Heart left ventricle (tissue), 16 donors: ENCODE measurements at regions not wholly inside any gene's neighbourhood (a gene's known extent, or its start where the extent isn't known, plus 50 kb on each side); places are given as distances from the start of the nearest gene placed in this dataset.

ENCODE experiments used
- ATAC-seq, 4 donors: fragments of 200-7000 bp; cut with Tn5 transposase; one replicate each; pipeline ENCODE4 v1.9.1; 2020 to 2022; ENCODE audit warnings: moderate library complexity in 4 of 4, mild to moderate bottlenecking in 3 of 4, moderate number of reproducible peaks in 1 of 4
- DNase-seq, 5 donors: peaks; one replicate each; pipeline ENCODE4 v3.0.0-alpha.2; 2020
- H3K27ac ChIP-seq, 12 donors: fragments of 200-600 bp; sonication (generic) in 4 of 12; one replicate each; pipeline versions ENCODE4 v1.5.0 to v1.8.0; 2016 to 2022; ENCODE audit warnings: mild to moderate bottlenecking in 2 of 12
- H3K27me3 ChIP-seq, 9 donors: fragments of 200-600 bp; sonication (generic) in 2 of 9; one replicate each; pipeline versions ENCODE4 v1.5.1 to v1.8.0; 2016 to 2022; ENCODE audit warnings: mild to moderate bottlenecking in 3 of 9
- H3K36me3 ChIP-seq, 9 donors: fragments of 200-600 bp; sonication (generic) in 2 of 9; one replicate each; pipeline versions ENCODE4 v1.5.0 to v1.8.0; 2018 to 2022; ENCODE audit warnings: mild to moderate bottlenecking in 2 of 9
- H3K4me1 ChIP-seq, 12 donors: fragments of 200-600 bp; sonication (generic) in 4 of 12; one replicate each; pipeline versions ENCODE4 v1.5.0 to v1.8.0; 2016 to 2022; ENCODE audit warnings: mild to moderate bottlenecking in 3 of 12
- H3K4me3 ChIP-seq, 12 donors: fragments of 200-600 bp; sonication (generic) in 4 of 12; one replicate each; pipeline versions ENCODE4 v1.5.0 to v1.8.0; 2017 to 2022; ENCODE audit warnings: mild to moderate bottlenecking in 9 of 12, moderate library complexity in 4 of 12
- H3K9me3 ChIP-seq, 12 donors: fragments of 200-600 bp; sonication (generic) in 4 of 12; one replicate each; pipeline versions ENCODE4 v1.5.0 to v1.8.0; 2016 to 2022; ENCODE audit warnings: mild to moderate bottlenecking in 1 of 12
- CTCF ChIP-seq, 12 donors: fragments of 200-600 bp; sonication (generic) in 4 of 12; IDR thresholded peaks; one replicate each; pipeline versions ENCODE4 v1.5.0 to v1.8.0; 2018 to 2022; ENCODE audit warnings: antibody characterized with exemption in 12 of 12, mild to moderate bottlenecking in 5 of 12
- POLR2A ChIP-seq, 2 donors: fragments of 450-650 bp; IDR thresholded peaks; one replicate each; pipeline ENCODE4 v1.6.1; 2017; ENCODE audit warnings: antibody characterized with exemption in 2 of 2, mild to moderate bottlenecking in 2 of 2, moderate library complexity in 2 of 2
- WGBS, 4 donors: extraction: QIAGEN DNeasy Blood & Tissue Kit in 2 of 4; methylation state at CpG; one replicate each; pipeline versions ENCODE4 v1.1.5 to v1.1.7; 2013 to 2018; 5-methylcytosine and 5-hydroxymethylcytosine counted together
- intact Hi-C, 10 donors: fragments of 100-400 bp; cut with DNase I; formaldehyde crosslinking; loops; one replicate each; pipeline versions ENCODE4 v1.11.1 to v1.14.2; 2022
- donor health status: ischemic (EF 13 %, LVEDD 7.1; RV severe dilation, severe dysfunction).
- donor health status: healthy with polysubstance abuse.
- donor health status: DM: no; HTN: yes; CAD: no.
- donor health status: DM: no; HTN: no; CAD: no.
- donor health status: ischemic (EF 25% LVEDD 6.9; RV normal size, moderate dysfunction).
- donor health status: ischemic (EF 25% LVEDD 5.7; RV mildly dilated, moderate dysfunction).
- donor health status: healthy.
- donor health status: DM: yes; HTN: yes; CAD: no.
- donor health status: ischemic (EF 35%, LVEDD 5.7; RV mildly dilated, moderate dysfunction).
- donor health status: nonischemic (EF 11% LVEDD 7.7; RV severe dilation, severe dysfunction).
- donor health status: DM: yes; HTN: yes; CAD: no.
- donor health status: PGD.
- donor health status: ischemic (EF 29% LVEDD 5.4; RV normal size, mild dysfunction).
- donor health status: nonischemic (EF 23%, LVEDD 6.1; RV moderate dilation, normal function).

DNA sequence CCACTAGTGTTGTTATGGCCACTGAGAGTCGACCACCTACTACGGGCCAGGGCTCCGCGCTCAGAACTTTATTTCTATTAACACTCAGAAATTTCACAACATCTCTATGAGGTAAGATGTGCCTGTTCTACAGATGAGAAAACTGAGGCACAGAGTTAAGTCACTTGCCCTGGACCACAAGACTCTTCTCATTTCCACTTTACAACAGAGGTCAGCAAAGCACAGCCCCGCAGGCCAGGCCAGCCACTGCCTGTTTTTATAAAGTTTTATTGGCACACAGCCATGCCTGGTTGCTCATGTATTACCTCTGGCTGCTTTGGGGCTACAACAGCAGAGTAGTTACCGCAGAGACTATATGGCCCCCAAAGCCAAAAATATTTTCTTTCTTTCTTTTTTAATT lies 503.6 kb downstream of the SHQ1 start:
- H3K27me3 ChIP-seq = no peaks in the 10 kb centered on the region
- intact Hi-C loops = no loop called here
- no peak for DNase-seq
- 79 to 97% (median 85%) methylated on average over 6 of the region's 6 CpGs for WGBS, 4 donors
- no peak for ATAC-seq
- TF ChIP-seq CTCF (IDR thresholded peaks at IDR 0.05) (no peak), POLR2A (IDR thresholded peaks at IDR 0.05) (no peak)
- H3K4me1 ChIP-seq = peaks cover 0 to 38% (median 19%) of the 10 kb centered on the region in 12 donors
- H3K27ac ChIP-seq = no peak overlapping the region
- no peaks in the 10 kb centered on the region for H3K36me3 ChIP-seq
- no peak overlapping the region for H3K4me3 ChIP-seq
- H3K9me3 ChIP-seq = no peaks in the 10 kb centered on the region

- Histone ChIP-seq H3K4me3 (no peak overlapping the region), H3K27ac (no peak overlapping the region), H3K36me3 (no peaks in the 10 kb centered on the region), H3K9me3 (no peaks in the 10 kb centered on the region), H3K4me1 (peaks cover 0 to 41% (median 20%) of the 10 kb centered on the region in 12 donors), H3K27me3 (no peaks in the 10 kb centered on the region)
- no peak for ATAC-seq
- intact Hi-C loops = no loop called here
- TF ChIP-seq POLR2A (IDR thresholded peaks at IDR 0.05) (no peak), CTCF (IDR thresholded peaks at IDR 0.05) (no peak)
- WGBS, 4 donors = 75 to 89% (median 77%) methylated on average over 1 of the region's 1 CpG
- no peak for DNase-seq
These were observed 504.0 kb downstream of the SHQ1 start for GRCh38 chr3:72344236-72344635.

DNA sequence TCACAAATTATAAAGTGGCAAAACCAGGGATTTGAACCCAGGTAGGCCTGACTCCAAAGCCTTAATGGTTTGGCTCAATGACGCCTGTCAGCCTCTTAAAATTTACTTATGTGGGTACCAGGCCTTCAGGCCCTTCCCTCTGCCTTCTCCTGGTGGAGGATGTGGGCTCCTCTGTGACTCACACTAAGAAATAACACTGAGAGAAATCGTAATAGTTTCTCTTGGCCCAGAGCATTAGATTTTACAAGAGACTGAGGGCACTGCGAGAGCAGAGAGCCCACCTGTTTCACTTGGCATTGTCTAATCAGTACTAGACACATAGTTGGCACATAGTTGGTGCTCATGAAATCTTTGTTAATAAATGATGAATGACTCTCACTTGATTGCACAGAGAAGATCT lies 505.2 kb downstream of the SHQ1 start:
- intact Hi-C loops = no loop called here
- Histone ChIP-seq H3K36me3 (no peaks in the 10 kb centered on the region), H3K9me3 (no peaks in the 10 kb centered on the region), H3K27me3 (no peaks in the 10 kb centered on the region), H3K4me3 (no peak overlapping the region), H3K27ac (no peak overlapping the region), H3K4me1 (peaks cover 0 to 37% (median 21%) of the 10 kb centered on the region in 12 donors)
- WGBS, 4 donors = 49 to 87% (median 77%) methylated on average over 3 of the region's 3 CpGs
- DNase-seq (no peak), ATAC-seq (no peak)
- TF ChIP-seq POLR2A (IDR thresholded peaks at IDR 0.05) (no peak), CTCF (IDR thresholded peaks at IDR 0.05) (no peak)

- H3K27ac ChIP-seq = no peak overlapping the region
- intact Hi-C loops = no loop called here
- no peaks in the 10 kb centered on the region for H3K27me3 ChIP-seq
- H3K4me3 ChIP-seq = no peak overlapping the region
- peaks cover 0 to 31% (median 15%) of the 10 kb centered on the region in 12 donors for H3K4me1 ChIP-seq
- no peaks in the 10 kb centered on the region for H3K36me3 ChIP-seq
- TF ChIP-seq CTCF (IDR thresholded peaks at IDR 0.05) (no peak), POLR2A (IDR thresholded peaks at IDR 0.05) (no peak)
- DNase-seq = no peak
- WGBS, 4 donors = 93 to 98% (median 97%) methylated on average over 9 to 10 of the region's 10 CpGs
- H3K9me3 ChIP-seq = no peaks in the 10 kb centered on the region
- no peak for ATAC-seq
These were observed 505.8 kb downstream of the SHQ1 start for GRCh38 chr3:72342450-72342849.
